Hepatic stellate cell (primary cell): ENCODE measurements at regions not wholly inside any gene's neighbourhood (a gene's known extent, or its start where the extent isn't known, plus 50 kb on each side); places are given as distances from the start of the nearest gene placed in this dataset.
A peak's percentile ranks its signal among the peaks of the same experiment; 100 is the strongest.

ENCODE experiments used
- DNase-seq: peaks from one replicate; pipeline ENCODE4 v3.0.0; 2011; ENCODE audit warnings: low spot score

DNA sequence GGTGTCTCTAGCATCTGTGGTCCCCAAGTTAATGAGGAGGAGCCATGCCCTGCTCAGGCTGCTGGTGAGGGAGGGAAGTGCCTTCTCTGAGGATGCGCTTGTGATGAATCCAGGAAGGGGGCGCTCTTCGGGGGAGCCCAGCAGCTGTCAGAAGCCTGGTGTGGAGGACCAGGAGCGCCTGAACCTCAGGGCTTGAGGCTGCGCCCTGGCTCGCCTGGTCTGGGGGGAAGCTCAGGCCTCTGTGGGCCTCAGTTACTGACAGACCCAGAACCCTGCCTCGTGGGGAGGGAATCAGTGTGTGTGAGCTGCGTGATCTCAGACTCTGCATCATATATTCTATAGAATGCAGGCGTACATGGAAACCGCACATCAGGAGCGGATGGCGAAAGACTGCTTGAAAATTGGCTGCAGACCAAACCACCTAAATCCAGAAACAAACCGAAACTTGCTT is 126.1 kb downstream of the SEC14L1 start:
- DNase-seq: no peak

DNA sequence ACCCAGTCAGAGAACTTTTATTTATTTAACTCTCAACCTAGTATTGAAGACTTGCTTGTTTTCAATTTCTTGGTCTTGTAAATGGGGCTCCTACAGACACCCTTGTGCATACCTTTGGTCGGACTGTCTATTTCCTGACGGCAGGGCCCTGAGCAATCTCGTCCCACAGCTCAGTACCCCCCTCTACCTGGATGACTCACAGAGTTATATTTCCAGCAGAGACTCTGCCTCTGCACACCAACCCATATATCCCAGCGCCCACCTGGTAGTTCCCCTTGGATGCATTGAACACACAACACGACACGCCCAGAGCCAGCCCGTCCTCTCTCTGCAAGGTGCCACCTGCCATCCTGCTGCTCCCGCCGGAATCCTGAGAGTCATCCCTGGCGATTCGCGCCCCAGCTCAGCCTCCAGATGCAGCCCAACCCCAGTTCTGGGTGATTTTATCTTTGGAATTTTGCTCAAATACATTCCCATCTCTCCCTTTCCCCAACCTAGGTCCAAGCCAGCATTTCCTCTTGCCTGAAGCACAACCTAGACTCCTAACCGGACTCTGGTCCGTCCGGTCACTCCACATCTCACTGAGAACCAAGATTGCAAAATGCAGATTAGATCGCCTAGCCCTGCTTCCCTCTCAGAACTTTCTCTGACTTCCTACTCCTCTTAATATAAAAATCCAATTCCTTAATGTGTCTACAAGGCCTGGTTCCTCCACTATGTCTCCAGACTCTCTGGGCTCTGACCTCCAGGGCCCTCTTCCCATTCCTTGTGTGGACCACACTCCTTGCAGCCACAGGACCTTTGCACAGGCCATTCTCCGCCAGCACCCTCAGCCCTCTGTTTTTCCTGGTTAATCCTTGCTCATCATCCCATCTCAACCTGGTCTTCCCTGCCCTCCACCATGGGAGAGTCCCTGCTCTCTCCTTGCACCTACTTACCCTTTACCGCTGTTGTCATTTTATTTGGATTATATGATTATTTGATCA is 129.2 kb downstream of the SEC14L1 start:
- DNase-seq: no peak

DNA sequence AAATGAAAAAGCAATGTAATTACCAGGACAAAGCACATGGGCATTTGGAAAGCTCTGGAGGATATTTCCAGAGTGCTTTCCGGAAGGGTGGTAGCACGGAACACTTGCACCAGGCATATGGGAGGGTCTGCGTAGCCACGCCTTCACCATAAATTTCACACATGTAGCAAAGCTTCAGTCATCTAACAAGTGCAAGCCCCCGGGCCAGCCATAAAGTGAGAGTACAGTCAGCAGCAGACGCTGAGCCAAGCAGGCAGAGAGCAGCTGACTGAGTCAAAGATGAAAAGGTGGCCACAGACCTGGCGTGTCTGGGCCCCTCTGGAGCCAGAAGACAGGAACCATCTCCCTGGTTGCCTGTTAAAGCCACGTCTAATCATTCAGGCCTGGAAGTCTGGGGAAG is 130.6 kb downstream of the SEC14L1 start:
- DNase-seq: no peak

DNA sequence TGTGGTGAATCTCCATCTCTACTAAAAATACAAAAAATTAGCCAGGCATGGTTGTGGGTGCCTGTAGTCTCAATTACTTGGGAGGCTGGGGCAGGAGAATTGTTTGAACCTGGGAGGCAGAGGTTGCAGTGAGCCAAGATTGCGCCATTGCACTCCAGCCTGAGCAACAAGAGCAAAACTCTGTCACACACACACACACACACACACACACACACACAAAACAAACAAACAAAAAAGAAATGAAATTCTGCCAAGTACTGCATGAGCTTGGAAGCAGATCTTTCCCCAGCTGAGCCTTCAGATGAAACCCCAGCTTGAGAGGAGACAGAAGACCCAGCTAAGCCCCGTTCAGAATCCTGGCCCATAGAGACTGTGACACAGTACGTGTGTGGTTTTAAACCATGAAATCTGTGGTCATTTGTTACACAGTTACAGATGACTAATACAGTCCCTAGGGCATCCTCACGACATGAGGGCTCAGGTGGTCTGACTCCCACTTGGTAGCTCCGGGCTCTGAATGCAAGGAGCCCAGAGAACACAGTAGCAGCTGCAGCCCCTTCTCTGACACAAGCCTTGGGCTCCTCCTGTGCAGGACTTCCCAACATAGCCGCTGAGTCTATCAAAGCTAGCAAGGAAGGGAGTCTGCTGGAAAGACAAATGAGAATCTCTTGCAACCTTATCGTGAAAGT is 132.8 kb downstream of the SEC14L1 start:
- no peak for DNase-seq

DNA sequence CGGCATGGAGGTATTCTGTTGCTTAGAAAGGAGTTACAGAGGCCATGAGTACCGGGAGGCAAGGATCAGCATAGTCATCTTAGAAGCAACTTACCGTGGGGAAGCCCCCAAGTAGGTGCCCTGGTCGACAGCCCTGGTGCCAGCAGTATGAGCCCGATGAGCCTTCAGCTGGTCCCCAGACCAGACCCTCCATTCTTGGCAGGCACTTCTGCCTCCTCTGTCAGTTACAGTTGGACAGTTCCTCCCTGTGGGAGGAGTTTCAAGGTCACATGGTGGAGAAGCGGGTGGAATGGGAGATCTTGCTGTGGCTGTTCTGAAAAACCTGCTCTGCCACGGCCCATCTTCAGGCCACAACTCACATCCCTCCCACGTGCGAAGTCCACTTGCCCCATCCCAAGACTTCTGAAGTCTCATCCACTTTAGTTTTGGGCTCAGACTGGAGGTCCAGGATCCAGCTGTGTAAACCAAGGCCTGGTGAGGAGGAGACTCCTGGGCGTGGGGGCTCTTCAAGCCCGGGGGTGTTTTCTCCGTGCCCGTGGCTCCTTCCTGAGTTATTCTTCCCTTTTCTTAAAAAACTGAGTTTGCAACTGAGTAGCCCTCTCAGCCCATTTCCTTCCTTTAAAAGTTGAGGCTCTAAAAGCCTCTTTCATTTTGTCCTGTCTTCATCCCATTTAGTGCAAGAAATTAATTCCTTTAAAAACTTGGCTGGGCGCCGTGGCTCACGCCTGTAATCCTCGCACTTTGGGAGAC is 133.5 kb downstream of the SEC14L1 start:
- no peak for DNase-seq

DNA sequence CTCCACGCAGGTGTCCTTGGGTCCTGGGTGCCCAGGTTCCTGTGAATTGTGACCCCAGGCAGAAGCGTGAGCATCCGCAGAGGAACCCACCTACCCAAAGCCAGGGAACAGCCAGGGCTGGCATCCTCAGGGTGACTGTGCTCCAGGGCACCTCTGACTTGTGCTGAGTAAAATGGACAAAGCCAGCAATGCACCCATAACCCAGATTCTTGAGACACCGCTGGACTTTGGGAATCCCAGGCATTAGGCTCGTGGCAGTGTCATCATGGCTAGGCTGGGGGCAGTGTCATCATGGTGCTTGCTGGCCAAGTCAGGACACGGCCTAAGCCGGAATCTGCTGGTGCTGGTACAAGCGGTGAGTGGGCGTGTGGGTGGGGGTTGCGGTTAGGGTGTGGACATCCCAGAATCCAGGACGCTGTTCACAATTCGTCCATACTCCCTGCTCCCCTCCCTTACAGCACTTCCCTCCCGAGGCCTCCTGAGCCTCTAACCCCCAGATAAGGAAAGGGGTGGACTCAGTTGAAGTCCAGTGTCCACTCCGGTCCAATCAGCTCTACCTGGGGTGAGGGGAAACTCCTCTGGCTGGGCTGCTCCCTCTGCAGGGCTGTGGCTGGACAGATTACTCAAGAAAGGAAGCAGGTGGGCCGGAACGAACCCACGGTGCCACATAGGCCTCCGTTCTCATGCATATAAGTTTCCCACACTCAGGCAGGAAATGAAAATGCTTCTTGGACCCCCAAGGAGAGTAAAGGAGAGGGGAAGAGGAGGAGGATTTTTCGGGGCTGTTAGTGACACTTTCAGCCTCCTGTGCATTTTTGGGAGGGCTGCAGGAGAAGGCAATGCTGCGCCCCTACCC is 138.9 kb downstream of the SEC14L1 start:
- DNase-seq: no peak

DNA sequence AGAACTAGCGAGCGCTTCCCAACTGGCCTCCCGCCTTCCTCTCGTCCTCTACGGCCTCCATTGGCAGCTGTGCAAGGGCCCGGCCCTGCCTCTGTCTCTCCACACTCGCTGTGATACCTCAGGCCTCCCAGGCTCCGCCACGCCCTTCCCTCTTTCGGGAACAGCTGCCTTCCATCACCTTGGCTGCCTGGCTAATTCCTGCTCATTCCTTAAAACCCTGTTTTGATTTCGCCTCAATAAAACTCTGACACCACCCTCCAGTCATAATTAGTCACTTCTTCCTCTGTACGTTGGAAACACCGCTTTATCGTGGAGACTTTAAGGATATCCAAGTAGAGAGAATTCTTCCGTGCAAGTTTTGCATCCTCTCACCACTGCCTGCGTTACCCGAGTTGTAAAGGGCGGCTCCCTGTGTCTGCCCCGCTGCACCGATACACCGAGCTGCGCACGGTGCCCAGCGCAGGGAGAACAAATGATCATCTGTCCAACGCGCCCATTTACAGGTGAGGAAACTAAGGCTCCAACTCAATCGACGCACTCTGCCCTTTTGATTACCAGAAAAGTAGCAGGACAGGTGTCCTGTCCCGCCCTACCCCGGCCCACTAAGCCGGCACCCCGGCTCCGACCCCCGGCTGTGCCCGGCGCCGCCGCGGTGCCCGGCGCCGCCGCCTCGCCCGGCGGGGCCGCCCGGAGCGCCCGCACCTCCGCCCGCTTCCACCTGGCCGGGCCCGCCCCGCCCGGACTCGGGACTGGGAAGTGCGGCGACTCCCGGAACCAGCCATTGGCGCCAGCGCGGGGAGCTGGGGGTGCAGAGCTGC is 139.7 kb downstream of the SEC14L1 start:
- DNase-seq: no peak

DNA sequence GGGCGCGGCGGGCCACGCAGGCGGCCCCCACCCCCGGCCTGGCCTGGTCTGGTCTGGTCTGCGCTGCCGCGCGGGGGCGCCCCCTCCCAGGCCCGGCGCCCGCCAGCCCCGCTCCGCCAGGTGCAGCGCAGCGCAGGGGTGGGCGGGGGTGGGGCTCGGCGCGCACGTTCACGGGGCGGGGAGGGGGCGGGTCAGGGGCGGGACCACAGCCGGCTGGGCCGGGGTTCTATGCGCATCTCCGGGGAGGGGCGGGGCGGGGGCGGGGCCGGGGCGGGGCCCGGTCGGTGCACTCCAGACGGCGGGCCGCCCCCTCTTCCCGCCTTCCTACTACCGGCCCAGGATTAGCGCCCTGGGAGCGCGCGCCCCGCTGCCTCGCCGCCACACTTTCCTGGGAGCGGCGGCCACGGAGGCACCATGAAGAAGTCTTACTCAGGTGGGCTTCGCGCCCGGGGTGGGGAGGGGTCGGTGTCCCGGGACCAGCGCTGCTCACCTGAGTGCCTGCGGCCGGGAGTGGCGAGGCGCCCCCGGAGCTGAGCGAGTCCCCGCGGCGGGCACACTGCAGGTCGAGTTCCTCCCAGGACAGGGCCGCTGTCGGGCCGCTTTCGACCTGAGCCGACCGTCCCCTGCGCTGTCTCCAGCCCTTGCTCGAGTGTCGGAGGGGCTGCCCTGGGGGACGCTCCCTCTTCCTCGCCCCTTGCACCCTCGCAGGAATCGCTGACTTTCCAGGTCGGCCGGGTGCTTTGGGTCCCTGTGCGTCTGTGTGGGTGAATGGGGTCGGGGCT is 140.5 kb downstream of the SEC14L1 start:
- DNase-seq: peak; percentile 69

DNA sequence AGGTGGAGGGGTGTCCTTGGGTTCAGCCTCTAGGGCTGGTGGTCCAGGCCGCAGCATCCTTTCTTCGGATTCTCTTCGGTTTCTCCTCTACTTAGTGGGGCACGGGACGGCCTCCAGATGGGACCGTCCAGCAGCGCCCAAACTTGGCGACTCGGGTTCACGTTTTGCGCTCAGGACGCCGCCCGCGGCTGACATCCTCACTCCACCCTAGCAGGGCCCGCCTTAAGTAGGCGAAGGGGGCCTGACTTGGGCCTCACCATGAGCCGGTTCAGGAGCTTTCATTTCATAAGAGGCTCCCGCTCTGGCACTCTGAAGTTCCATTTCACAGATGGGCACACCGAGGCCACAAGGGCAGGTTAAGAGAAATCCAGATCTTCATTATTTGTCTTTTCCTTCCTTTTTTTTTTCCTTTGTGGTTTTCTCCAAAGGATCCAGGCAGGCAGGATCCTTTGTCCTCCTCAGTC is 141.2 kb downstream of the SEC14L1 start:
- no peak for DNase-seq

DNA sequence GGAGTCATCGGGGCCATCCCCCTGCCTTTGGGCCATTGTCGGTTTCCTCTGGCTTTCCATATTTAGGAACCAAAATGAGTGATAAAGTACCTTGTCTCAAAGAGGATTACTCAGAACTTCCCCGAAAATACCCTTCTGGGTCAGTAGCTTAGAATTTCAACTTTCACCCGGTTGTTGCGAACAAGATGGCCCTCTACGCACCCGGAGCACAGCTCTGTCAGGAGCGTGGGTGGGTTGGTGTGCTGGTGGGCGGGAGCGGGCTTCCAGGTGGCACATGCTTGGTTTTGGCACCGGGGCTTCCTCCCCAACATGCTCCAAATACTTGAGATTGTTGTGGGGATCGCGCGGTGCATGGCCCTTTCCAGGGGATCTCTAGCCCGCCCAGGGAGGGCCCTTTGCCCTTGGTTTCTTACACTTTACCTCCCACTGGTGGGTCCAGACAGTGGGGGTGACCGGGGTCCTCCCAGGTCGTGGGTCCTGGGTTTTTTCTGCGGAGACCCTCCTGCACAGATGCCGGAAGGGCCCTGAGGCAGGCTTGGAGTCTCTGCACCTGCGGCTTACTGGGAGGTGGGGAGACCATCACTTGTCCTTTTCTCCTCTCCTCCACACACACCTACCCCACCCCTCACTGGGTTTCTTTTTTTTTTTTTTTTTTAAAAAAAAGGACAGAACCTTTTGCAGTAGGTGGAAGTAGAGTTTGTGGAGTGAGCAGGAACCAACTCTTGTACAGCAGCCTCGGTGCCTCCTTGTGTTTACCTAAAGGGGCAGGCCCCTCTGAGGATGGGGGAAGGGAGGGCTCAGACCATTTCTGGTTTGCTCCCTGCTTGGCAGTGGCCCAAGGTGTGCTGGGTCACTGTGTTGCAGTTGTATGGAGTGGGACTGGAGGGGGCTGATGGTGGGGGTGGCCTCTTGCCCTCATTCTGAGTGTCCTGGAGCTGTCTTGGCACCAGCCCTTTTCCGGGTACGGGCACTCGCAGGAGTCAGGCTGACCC is 142.1 kb downstream of the SEC14L1 start:
- DNase-seq: no peak

DNA sequence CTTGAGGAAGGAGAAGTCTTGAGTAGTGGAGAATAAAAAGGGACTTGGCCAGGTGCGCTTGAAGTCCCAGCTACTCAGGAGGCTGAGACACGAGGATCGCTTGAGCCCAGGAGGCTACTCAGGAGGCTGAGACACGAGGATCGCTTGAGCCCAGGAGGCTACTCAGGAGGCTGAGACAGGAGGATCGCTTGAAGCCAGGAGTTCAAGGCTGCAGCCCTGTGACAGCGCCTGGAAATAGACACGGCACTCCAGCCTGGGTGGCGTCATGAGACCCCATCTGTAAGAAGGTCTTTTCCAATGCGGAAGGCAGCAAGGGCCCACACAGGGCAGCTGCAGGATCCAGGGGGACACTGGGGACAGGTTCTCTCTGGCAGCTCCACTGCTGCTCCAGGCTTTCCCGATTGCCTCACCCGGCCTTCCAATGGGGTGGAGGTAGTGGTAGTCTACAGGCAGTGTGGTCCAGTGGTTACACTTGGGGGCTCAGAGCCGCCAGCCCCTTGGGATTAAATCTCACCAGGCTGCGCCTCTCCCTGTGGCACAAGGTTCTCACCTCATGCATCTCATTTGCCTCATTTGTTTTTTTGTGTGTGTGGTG is 143.4 kb downstream of the SEC14L1 start:
- no peak for DNase-seq

DNA sequence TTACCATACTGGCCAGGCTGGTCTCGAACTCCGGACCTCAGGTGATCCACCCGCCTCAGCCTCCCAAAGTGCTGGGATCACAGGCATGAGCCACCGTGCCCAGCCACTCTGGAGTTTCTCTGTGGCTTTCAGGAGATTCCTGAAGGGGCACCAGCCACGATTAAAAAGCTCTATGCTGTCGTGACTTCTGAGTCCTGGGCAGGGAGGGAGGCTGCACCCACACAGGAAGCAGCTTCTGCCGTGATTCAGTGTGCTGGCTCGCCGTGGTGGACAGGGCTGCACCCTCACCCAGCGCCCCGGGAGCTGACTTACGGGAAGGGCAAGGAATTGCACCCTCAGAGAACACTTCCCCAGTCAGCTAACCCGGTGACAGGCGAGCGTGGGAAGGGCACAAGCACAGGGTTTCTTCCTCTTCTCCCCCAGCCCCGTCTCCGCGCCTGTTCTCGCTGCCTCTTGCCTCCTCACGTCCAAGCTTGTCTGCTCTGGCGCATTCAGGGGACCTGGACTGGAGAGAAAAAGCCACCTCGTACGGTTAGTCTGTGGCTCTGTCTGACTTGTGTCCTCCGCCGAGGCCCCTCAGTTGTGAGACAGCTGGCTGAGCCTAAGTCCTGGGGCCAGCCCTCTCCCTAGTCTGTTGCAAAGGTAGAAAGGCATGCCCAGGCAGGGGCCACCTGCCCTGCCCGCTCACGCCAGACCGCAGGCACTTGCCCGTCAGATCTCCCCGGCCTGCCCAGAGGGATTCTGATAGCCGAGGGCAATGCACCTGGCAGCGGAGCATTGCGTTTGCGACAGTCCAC is 145.0 kb downstream of the SEC14L1 start:
- DNase-seq: peak; percentile 94

DNA sequence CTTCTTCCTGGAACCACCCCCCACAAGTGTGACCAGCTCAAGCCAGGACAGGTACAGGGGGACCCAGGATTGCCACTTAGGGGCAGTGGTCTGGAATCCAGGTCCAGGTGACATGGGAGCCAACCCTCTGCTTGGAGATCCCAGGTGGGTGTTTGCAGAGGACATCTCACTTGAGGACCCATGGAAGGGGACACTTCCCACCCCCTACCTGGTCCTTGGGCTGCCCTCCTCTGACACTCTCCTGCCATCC is 145.5 kb downstream of the SEC14L1 start:
- DNase-seq: no peak

DNA sequence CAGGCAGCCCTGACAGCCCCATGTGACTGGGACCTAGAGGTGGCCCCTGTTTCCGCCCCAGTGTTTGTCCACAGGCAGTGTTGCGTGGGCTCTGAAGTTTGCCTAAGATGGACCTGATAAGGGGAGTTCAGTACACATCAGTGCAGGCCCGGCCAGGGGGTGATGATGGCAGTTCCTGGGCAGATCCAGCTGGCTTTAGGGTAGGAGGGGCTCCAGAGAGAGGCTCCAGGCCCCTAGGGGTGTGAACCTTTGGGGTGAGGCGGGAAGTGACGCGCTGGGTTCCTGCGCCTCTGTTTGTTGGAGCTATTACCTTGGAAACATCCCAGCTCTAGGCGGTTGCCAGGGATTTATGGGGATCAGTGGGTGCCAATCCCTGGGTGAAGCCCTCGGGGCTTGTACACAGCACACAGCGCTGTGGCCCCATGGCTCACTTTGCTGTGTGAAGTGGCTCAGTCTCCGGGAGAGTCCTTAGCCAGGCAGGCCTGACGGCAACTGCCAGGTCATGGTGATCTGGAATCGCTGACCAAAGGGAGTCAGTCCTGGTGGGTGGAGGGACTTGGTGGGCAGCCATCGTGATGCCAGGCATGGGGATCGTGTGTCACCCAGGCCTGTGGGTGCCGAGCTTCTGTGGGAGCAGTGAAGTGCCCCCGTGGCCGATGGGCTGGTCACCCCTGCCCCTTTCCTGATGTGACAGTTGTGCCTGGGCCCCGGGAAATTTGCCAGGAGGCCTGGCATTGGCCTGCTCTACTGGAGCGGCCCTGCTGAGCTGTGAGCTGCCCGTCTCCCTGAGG is 146.1 kb downstream of the SEC14L1 start:
- DNase-seq: peak; percentile 41

DNA sequence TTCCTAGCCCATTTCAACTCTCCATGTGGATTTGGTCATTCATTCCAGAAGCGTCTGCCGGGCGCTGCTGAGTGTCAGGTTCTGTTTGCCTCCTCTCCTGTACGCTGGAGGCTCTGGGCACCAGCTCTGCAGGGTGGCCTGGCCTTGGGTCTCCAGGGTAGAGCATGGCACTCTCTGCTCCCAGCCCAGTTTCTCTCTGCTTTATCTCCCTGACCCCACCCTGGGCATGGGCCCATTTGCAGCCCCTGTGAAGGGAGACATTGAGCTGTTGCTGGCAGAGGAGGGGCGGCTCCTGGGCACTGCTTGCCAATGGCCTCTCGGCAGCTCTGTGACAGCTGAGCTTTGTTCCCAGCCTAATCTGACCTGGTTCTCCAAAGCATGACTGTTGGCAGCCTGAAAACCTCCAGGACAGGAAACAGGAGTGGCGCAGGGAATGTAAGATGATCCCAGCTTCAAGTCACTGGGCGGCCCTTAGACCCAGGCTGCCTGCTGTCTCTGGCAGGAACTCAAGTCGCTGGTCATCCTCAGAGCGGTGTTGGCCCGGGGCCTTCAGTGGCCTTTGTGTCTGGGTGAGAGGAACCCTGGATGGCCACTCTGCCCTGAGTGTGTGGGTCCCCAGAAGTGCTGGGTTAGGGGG is 146.8 kb downstream of the SEC14L1 start:
- peak; percentile 98 for DNase-seq

DNA sequence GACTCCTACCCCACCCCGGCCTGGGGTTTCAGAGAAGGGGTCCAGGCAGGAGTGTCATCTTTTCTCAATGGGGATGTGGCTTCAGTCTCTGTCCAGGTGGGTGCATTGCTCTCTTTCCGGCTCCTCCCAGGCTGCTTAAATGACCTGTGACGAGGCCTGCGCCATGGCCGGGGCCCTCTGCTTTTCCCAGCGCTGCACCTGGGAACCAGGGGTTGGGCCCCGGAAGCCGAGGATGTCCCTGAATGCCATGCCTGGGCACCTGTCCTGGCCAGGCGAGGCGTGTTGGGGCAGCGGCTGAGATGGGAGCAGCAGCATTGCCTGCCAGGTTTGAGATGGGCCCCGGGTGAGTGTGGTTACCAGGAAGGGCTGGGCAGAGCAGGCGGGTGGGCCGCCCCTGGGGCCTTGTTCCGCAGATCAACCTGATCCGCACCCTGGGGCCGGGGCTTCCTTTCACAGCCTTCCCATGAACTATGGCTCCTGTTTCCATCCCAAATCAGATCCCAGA is 147.4 kb downstream of the SEC14L1 start:
- DNase-seq: no peak
